ENCODE measurements at regions not wholly inside any gene's neighbourhood (a gene's known extent, or its start where the extent isn't known, plus 50 kb on each side); places are given as distances from the start of the nearest gene placed in this dataset.

- Histone ChIP-seq H3K4me3 (no peak overlapping the region), H3K4me1 (peaks cover 8% of the 10 kb centered on the region), H3K36me3 (replicated peaks in 1 of 2; ENCODE audit: insufficient read depth in 1 of 2, low read depth in 2 of 2) (no peaks in the 10 kb centered on the region), H3K27ac (no peak overlapping the region), H3K9me3 (no peaks in the 10 kb centered on the region), H3K27me3 (no peaks in the 10 kb centered on the region)
- TF ChIP-seq, protein P1, sequence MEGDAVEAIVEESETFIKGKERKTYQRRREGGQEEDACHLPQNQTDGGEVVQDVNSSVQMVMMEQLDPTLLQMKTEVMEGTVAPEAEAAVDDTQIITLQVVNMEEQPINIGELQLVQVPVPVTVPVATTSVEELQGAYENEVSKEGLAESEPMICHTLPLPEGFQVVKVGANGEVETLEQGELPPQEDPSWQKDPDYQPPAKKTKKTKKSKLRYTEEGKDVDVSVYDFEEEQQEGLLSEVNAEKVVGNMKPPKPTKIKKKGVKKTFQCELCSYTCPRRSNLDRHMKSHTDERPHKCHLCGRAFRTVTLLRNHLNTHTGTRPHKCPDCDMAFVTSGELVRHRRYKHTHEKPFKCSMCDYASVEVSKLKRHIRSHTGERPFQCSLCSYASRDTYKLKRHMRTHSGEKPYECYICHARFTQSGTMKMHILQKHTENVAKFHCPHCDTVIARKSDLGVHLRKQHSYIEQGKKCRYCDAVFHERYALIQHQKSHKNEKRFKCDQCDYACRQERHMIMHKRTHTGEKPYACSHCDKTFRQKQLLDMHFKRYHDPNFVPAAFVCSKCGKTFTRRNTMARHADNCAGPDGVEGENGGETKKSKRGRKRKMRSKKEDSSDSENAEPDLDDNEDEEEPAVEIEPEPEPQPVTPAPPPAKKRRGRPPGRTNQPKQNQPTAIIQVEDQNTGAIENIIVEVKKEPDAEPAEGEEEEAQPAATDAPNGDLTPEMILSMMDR (IDR thresholded peaks at IDR 0.05), result no peak
- TF ChIP-seq POLR2A (IDR thresholded peaks at IDR 0.05), result no peak
- no peak for ATAC-seq
- intact Hi-C loops (cut with DNase I), result no loop called here
- DNase-seq, result no peak
These were observed 269.9 kb downstream of the MEIS1 start for GRCh38 chr2:66704786-66705185.

GRCh38 chr2:66714610-66715009 lies 279.7 kb downstream of the MEIS1 start:
- no peak overlapping the region for H3K4me3 ChIP-seq
- WGBS, 2 donors, result 92 to 96% methylated on average over 1 of the region's 1 CpG
- no peak for DNase-seq
- H3K27ac ChIP-seq, result no peak overlapping the region
- no peaks in the 10 kb centered on the region for H3K9me3 ChIP-seq
- TF ChIP-seq, protein P1 (IDR thresholded peaks at IDR 0.05), result no peak
- TF ChIP-seq POLR2A (IDR thresholded peaks at IDR 0.05), result no peak
- ATAC-seq, result no peak
- H3K27me3 ChIP-seq, result no peaks in the 10 kb centered on the region
- intact Hi-C loops (cut with DNase I), result no loop called here
- no peaks in the 10 kb centered on the region for H3K4me1 ChIP-seq
- H3K36me3 ChIP-seq (replicated peaks in 1 of 2; ENCODE audit: insufficient read depth in 1 of 2, low read depth in 2 of 2), result no peaks in the 10 kb centered on the region

DNA sequence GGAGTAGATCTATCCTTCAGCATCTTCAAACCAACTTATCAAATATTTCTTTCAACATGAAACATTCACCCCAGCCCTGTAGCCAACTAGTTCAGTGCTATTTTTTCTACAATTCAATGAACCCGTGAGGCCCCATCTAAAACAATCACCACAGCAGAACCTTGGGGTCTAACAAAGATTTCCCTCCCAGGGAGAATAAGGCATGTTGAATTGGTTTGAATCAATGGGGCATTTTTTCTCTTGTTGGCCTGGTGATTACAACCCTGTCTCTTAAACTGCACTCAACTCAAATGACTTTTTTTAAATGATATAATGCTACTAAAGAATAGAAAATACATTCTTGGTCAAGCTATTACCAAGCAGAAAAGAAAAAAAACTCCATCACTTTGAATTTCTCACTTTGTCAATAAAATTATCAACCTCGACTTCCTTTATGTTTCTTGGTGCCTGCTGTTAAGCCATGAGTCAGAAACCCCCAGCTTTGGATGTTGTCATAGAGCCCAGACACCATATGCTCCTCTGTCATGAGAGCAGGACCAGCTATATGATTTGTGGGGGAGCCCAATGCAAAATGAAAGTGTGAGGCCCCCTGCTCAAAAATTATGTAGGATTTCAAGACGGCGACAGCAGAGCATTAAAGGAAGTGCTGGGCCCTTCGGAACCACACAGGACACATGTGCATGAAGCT lies 282.4 kb downstream of the MEIS1 start:
- no peak overlapping the region for H3K4me3 ChIP-seq
- no peaks in the 10 kb centered on the region for H3K27me3 ChIP-seq
- TF ChIP-seq POLR2A (IDR thresholded peaks at IDR 0.05), result no peak
- TF ChIP-seq, protein P1 (IDR thresholded peaks at IDR 0.05), result no peak
- no peaks in the 10 kb centered on the region for H3K36me3 ChIP-seq (replicated peaks in 1 of 2; ENCODE audit: insufficient read depth in 1 of 2, low read depth in 2 of 2)
- intact Hi-C loops (cut with DNase I), result no loop called here
- 72 to 86% methylated on average over 5 of the region's 5 CpGs for WGBS, 2 donors
- H3K9me3 ChIP-seq, result no peaks in the 10 kb centered on the region
- ATAC-seq, result no peak
- no peak overlapping the region for H3K27ac ChIP-seq
- no peak for DNase-seq
- no peaks in the 10 kb centered on the region for H3K4me1 ChIP-seq

- DNase-seq (no peak), ATAC-seq (no peak)
- no peaks in the 10 kb centered on the region for H3K27me3 ChIP-seq
- intact Hi-C loops (cut with DNase I), result no loop called here
- 89 to 95% methylated on average over 4 of the region's 4 CpGs for WGBS, 2 donors
- no peak overlapping the region for H3K27ac ChIP-seq
- TF ChIP-seq POLR2A (IDR thresholded peaks at IDR 0.05), result no peak
- TF ChIP-seq, protein P1 (IDR thresholded peaks at IDR 0.05), result no peak
- H3K9me3 ChIP-seq, result no peaks in the 10 kb centered on the region
- no peaks in the 10 kb centered on the region for H3K36me3 ChIP-seq (replicated peaks in 1 of 2; ENCODE audit: insufficient read depth in 1 of 2, low read depth in 2 of 2)
- H3K4me3 ChIP-seq, result no peak overlapping the region
- no peaks in the 10 kb centered on the region for H3K4me1 ChIP-seq
These were observed 283.0 kb downstream of the MEIS1 start for GRCh38 chr2:66717973-66718372.

DNA sequence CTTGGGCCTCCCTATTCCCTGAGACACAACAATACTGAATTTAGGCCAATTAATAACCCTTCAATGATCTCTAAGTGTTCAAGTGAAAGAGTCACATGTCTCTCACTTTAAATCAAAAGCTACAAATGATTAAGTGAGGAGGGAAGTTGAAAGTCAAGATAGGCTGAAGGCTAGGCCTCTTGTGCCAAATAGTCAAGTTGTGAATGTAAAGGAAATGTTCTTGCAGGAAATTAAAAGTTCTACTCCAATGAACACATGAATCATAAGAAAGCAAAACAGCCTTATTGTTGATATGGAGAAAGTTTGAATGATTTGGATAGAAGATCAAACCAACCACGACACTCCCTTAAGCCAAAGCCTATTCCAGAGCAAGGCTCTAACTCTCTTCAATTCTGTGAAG lies 286.9 kb downstream of the MEIS1 start:
- Histone ChIP-seq H3K36me3 (replicated peaks in 1 of 2; ENCODE audit: insufficient read depth in 1 of 2, low read depth in 2 of 2) (no peaks in the 10 kb centered on the region), H3K4me1 (no peaks in the 10 kb centered on the region), H3K9me3 (no peaks in the 10 kb centered on the region), H3K27ac (no peak overlapping the region), H3K4me3 (no peak overlapping the region), H3K27me3 (no peaks in the 10 kb centered on the region)
- DNase-seq (no peak), ATAC-seq (no peak)
- TF ChIP-seq, protein P1 (IDR thresholded peaks at IDR 0.05), result no peak
- no peak for TF ChIP-seq POLR2A (IDR thresholded peaks at IDR 0.05)
- WGBS, 2 donors, result 94 to 100% methylated on average over 1 of the region's 1 CpG
- intact Hi-C loops (cut with DNase I), result no loop called here
